GM12878 (cell line): ENCODE measurements at regions not wholly inside any gene's neighbourhood (a gene's known extent, or its start where the extent isn't known, plus 50 kb on each side); places are given as distances from the start of the nearest gene placed in this dataset.

Source experiments
- CTCF ChIP-seq, 3 experiments: IDR thresholded peaks in 2 of 3; conservative IDR thresholded peaks in 1 of 3; 2 replicates each; pipeline ENCODE4 v1.5.1; 2011; ENCODE audit warnings: low read depth in 3 of 3, low read length in 3 of 3, mild to moderate bottlenecking in 3 of 3, control low read depth in 2 of 3, moderate library complexity in 2 of 3, inconsistent platforms in 1 of 3, mixed read lengths in 1 of 3; ENCODE audit not compliant: control insufficient read depth in 2 of 3, insufficient read depth in 1 of 3; ENCODE audit errors: extremely low read depth in 1 of 3
- IRF3 ChIP-seq: fragments of 450-650 bp; IDR thresholded peaks from 2 replicates; pipeline ENCODE4 v1.6.1; 2014; ENCODE audit warnings: mild to moderate bottlenecking
- POLR2A ChIP-seq: IDR thresholded peaks from 2 replicates; pipeline ENCODE4 v1.6.1; 2011; ENCODE audit warnings: low read depth, mild to moderate bottlenecking, low read length
- RAD21 ChIP-seq: IDR thresholded peaks from 2 replicates; pipeline ENCODE4 v1.6.1; 2011; ENCODE audit warnings: mild to moderate bottlenecking, low read depth, low read length, moderate library complexity; ENCODE audit not compliant: insufficient read depth
- SMAD1 ChIP-seq: fragments of 450-650 bp; IDR thresholded peaks from 2 replicates; pipeline ENCODE4 v1.6.1; 2018; ENCODE audit warnings: mild to moderate bottlenecking, low read depth; ENCODE audit not compliant: partially characterized antibody
- ZNF592 ChIP-seq: fragments of 450-650 bp; IDR thresholded peaks from 2 replicates; pipeline ENCODE4 v1.6.1; 2017; ENCODE audit warnings: mild to moderate bottlenecking, moderate library complexity

- TF ChIP-seq ZNF592 (no peak), IRF3 (no peak), SMAD1 (no peak), CTCF (IDR thresholded peaks at IDR 0.05 in 2 of 3, conservative IDR thresholded peaks at IDR 0.05 in 1 of 3; ENCODE audit: control insufficient read depth in 2 of 3, extremely low read depth in 1 of 3, insufficient read depth in 1 of 3, low read depth in 3 of 3, low read length in 3 of 3) (no peak), POLR2A (no peak), RAD21 (no peak)
Measured at GRCh38 chr22:49487950-49488349, 339.7 kb downstream of the BRD1 start.
